COR-L47 (cell line): ENCODE measurements at regions not wholly inside any gene's neighbourhood (a gene's known extent, or its start where the extent isn't known, plus 50 kb on each side); places are given as distances from the start of the nearest gene placed in this dataset.

Experiments used
- DNase-seq: peaks from one replicate; lab custom pipeline; 2025; lab: John Stamatoyannopoulos, UW

DNA sequence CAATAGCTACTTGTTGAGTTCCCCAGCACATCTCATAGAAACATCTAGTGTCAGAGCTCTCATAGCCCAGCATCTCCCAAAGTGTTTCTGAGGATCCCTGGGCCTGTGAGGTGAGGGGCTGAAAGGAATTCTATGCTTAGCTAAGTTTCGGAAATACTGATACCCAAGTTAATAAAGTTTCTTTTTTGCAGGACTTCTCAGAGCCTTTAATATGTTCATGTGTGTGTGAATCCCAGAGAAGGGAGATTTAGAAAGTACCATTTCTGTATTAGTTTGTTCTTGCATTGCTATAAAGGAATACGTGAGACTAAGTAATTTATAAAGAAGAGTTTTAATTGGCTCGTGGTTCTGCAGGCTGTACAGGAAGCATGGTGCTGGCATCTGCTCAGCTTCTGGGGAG lies 211.2 kb downstream of the TSN start:
- DNase-seq, result no peak

DNA sequence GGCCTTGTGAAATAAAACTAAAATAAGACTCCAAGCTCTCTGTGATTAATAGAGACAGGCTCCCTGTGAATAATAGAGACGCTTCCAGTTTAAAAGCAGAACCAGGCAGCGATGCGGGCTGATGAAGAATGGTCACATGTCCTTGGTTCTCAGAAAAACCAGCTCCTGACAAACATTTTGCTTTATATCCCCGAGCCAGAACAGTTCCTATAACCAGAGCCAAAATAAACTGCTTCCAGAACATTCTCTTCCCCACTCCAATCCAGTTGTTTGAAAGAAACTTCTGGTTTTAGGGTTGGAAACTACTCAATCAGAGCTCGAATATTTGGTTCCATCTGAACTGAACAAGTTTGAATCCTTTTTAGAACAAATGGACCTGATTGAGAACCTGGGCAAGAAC lies 213.7 kb downstream of the TSN start:
- DNase-seq, result no peak

GRCh38 chr2:121969766-121970639 lies 214.6 kb downstream of the TSN start:
- DNase-seq, result no peak

- no peak for DNase-seq
Observed at GRCh38 chr2:121972203-121972602, 216.8 kb downstream of the TSN start.

- DNase-seq, result peak; percentile 92
Observed at GRCh38 chr2:121974897-121975661, 219.6 kb downstream of the TSN start.

DNA sequence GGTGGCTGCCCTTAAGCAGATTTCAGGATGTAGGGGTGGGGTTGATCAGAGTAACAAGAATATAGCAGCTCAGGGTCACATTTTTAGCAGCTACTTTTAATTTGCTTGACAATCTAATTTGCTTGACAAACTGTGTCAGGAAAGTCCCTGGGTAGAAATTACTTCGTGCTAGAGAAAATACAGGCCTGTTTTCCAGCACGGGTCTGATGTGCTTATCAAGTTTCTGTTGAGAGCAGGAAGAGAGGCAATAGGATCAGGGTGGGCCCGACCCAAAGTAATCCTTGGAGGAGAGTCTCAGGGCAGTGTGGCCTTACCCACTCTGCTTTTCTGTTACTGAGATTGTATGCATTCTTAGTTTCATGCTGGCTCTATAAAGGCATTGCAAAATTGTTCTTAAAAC lies 221.5 kb downstream of the TSN start:
- DNase-seq, result no peak

- DNase-seq, result no peak
Observed at GRCh38 chr2:121977326-121977725, 221.9 kb downstream of the TSN start.

- no peak for DNase-seq
Observed at GRCh38 chr2:121992700-121993099, 237.2 kb downstream of the TSN start.

DNA sequence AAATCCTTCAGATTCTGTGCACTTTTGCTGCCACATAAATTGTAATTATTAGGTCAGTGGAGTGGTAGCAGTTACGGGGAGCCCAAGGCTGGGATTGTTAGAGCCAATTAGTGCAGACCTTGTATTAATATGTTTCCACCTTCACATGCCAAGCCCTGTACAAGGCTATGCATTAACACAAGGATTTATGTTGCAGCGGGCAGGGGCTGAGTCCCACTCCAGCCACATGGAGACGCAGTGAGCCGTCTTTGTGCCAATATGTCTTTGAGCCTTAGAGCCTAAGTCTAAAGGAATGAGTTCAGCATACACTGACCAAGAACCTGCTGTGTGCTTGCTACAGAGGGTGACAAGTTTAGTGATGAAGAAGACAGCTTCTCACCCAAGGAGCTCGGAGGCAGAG lies 238.2 kb downstream of the TSN start:
- no peak for DNase-seq

DNA sequence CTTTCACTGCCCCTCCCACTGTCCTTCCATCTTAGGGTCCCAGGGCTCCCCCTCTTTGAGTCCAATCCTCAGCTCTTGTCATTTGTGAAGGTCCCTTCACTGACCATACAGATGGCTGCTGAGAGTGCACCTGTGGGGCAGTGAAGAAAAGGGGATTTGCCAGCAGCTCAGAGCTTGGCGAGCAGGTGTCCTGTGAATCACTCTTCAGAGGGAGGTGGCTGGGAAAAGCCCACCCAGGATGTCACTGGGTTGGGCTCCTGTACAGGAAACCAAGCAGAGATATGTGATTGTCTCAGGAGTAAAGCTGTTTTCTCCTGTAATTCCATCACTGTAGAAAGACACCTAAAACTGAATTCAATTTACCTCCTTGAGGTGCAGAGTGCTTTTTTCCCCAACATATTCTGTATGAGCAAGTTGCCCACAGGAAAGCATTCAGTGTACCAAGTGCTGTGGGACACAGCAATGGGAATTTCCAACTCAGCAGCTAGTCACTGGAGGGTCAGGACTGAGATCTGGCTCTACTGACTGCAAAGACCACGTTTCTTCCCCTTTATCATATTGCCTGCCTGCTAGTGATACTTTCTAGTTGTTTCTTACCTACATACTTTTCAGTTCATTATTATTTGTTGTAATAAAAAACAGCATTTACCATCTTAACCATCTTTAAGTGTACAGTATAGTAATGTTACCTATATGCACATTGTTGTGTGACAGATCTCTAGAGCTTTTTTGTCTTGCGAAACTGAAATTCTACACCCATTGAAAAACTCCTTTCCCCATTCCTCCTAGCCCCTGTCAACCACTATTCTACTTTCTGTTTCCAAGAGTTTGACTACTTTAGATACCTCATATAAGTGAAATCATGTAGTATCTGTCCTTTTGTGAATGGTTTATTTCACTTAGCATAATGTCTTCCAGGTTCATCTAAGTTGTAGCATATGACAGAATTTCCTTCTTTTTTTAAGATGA lies 239.1 kb downstream of the TSN start:
- DNase-seq, result no peak

DNA sequence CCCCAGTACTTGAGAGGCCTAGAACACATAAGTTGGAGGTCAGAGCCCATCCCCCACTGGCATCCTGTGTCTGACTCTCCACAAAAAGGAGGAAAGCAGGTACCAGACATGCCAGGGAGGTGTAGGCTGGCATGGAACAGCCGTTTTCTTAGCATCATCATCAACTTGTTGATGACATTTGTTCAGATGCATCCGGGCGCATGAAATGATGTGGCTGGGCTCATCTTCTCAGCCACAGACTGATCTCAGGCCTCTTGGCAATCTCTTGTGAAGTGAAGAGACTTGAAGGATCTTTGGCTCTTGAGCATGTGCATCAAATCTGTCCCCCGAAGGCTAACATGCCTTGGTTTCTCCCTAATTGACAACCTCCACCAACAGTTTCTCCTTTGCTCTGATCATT lies 243.3 kb downstream of the TSN start:
- DNase-seq, result no peak

- DNase-seq, result peak; percentile 83
Observed at GRCh38 chr2:121999264-121999663, 243.8 kb downstream of the TSN start.

DNA sequence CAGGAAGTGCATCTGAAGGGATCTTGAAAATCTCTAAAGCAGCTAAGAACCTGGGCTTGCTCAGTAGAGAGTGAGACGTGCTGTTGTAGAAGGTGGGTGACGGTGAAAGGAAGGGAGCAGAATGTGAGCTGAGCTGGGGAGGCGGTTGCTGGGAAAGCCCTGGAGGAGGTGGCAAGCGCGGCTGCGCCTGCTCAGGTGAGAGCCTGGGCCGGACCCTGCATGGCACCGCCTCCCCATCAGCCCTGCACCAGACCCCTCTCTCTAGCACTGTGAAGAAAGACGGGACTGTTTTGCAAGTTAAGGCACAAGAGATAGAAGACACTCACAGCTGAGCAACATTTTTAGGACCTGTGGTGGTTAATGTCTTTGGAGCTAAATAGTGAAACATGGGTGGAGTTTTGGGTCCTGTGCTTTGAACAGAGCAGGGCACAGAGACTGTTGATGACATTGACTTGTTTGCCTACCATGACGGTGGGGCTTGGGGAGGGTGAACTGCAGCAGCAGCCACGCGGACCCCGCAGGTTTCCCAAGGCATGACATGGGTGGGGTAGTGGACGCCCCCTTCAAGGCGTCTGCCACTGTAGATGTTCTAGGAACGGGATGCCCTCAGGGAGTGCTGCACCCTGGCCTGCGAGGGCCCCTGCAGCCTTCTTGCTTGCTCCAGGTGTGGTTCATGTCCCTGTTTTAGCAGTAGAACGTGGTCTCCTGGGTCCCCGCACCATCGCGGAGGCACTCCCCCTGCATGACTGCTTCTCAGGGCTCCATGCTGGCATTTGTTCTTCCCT lies 245.3 kb downstream of the TSN start:
- no peak for DNase-seq

DNA sequence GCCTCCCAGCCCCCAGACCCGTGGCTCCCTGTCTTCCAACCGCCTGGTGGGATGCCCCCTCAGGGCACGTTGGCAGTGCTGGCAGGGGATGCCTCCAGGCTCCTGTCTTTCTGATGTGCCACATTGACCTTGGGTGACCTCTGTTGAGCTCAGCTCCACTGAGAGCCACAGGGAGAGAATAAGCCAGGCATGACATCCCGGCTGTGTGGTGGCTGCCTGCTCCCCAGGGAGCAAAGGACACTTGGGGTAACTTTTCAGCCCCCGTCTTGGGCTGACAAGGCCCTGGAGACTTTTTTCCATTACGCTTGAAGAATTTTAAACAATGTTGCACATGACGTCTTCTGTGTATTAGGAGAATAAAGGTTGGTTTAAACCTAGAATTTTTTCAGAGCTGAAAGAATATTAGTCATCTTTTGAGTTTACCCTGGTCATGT lies 246.0 kb downstream of the TSN start:
- no peak for DNase-seq

DNA sequence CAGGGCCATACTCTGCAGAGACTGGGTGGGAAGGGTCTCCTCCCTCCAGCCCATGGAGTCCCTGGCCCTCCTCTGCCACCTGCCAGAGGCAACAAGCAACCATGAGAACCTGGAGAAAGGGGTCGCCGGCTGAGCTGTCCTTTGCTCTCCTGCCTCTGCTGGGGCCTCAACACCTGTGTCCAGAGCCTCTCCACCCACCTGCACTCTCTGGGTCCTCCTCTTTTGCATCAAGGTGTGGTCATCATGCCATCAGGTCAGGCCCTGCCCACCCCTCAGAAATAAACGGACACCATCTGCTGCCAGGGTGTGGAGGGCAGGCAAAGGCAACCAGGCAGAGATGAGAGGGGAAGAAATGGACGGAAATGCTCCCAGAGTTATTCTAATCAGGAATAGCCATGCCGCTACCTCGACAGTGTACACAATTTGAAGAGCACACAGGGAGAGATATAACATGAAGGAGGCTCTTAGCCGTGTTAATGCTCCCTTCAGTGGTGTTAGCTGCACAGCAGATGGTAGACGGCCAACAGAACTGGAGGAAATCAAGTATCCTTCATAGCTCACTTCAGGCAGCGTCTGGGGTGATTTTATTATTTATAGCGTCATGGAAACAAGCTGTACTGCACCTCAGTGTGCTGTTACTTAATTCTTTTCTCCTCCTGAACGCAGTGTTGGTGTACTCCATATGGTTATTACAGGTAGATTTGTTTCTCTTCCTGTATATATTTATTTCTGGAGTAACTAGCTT lies 247.9 kb downstream of the TSN start:
- DNase-seq, result no peak

GRCh38 chr2:122007126-122007525 lies 251.7 kb downstream of the TSN start:
- DNase-seq, result no peak

- no peak for DNase-seq
Observed at GRCh38 chr2:122007577-122007976, 252.1 kb downstream of the TSN start.

- no peak for DNase-seq
Observed at GRCh38 chr2:122009561-122009960, 254.1 kb downstream of the TSN start.

GRCh38 chr2:122011493-122012270 lies 256.2 kb downstream of the TSN start:
- no peak for DNase-seq

GRCh38 chr2:122018736-122019135 lies 263.3 kb downstream of the TSN start:
- no peak for DNase-seq
